ENCODE measurements at regions not wholly inside any gene's neighbourhood (a gene's known extent, or its start where the extent isn't known, plus 50 kb on each side); places are given as distances from the start of the nearest gene placed in this dataset.

DNA sequence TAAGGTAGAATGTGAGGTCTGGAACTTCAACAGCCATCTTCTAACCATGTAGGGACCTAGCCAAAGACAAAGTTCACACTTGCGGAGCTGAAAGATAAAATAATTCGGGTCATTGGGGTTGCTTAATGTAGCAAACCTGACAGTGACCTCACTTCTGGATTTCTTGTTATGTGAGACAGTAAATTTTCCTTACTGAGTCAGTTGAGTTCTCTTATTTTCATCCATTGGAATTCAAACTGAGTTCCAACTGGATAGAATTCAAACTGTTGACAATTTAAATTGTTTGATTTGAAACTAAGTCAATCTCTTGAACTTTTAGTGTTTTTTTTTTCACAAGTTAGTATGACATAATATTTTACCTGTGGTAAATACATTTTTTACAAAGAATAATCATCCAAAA, 406.5 kb downstream of the ADAMTS20 start:
- TF ChIP-seq, protein P1, sequence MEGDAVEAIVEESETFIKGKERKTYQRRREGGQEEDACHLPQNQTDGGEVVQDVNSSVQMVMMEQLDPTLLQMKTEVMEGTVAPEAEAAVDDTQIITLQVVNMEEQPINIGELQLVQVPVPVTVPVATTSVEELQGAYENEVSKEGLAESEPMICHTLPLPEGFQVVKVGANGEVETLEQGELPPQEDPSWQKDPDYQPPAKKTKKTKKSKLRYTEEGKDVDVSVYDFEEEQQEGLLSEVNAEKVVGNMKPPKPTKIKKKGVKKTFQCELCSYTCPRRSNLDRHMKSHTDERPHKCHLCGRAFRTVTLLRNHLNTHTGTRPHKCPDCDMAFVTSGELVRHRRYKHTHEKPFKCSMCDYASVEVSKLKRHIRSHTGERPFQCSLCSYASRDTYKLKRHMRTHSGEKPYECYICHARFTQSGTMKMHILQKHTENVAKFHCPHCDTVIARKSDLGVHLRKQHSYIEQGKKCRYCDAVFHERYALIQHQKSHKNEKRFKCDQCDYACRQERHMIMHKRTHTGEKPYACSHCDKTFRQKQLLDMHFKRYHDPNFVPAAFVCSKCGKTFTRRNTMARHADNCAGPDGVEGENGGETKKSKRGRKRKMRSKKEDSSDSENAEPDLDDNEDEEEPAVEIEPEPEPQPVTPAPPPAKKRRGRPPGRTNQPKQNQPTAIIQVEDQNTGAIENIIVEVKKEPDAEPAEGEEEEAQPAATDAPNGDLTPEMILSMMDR (IDR thresholded peaks at IDR 0.05 in 2 of 3, conservative IDR thresholded peaks at IDR 0.05 in 1 of 3; ENCODE audit: borderline replicate concordance in 1 of 3, insufficient read depth in 1 of 3, low read depth in 2 of 3, low read length in 2 of 3), result no peak
- no peak for TF ChIP-seq CBX3 (IDR thresholded peaks at IDR 0.05; ENCODE audit: low read depth)
